ENCODE measurements at regions not wholly inside any gene's neighbourhood (a gene's known extent, or its start where the extent isn't known, plus 50 kb on each side); places are given as distances from the start of the nearest gene placed in this dataset.

- TF ChIP-seq EZH2phosphoT487 (IDR thresholded peaks at IDR 0.05; ENCODE audit: unreplicated experiment) = no peak
- no peak for TF ChIP-seq CTCF (conservative IDR thresholded peaks at IDR 0.05; ENCODE audit: low read depth in 2 of 2)
- TF ChIP-seq EZH2 (IDR thresholded peaks at IDR 0.05; ENCODE audit: low read depth, unreplicated experiment) = no peak
- no peak for TF ChIP-seq STAT1 (IDR thresholded peaks at IDR 0.05; ENCODE audit: unreplicated experiment)
- no peak for TF ChIP-seq ZNF331 (CRISPR knock-in tag; IDR thresholded peaks at IDR 0.05; ENCODE audit: low read depth)
- no peak for TF ChIP-seq POLR2AphosphoS5 (IDR thresholded peaks at IDR 0.05; ENCODE audit: low read depth)
- TF ChIP-seq, protein P1, sequence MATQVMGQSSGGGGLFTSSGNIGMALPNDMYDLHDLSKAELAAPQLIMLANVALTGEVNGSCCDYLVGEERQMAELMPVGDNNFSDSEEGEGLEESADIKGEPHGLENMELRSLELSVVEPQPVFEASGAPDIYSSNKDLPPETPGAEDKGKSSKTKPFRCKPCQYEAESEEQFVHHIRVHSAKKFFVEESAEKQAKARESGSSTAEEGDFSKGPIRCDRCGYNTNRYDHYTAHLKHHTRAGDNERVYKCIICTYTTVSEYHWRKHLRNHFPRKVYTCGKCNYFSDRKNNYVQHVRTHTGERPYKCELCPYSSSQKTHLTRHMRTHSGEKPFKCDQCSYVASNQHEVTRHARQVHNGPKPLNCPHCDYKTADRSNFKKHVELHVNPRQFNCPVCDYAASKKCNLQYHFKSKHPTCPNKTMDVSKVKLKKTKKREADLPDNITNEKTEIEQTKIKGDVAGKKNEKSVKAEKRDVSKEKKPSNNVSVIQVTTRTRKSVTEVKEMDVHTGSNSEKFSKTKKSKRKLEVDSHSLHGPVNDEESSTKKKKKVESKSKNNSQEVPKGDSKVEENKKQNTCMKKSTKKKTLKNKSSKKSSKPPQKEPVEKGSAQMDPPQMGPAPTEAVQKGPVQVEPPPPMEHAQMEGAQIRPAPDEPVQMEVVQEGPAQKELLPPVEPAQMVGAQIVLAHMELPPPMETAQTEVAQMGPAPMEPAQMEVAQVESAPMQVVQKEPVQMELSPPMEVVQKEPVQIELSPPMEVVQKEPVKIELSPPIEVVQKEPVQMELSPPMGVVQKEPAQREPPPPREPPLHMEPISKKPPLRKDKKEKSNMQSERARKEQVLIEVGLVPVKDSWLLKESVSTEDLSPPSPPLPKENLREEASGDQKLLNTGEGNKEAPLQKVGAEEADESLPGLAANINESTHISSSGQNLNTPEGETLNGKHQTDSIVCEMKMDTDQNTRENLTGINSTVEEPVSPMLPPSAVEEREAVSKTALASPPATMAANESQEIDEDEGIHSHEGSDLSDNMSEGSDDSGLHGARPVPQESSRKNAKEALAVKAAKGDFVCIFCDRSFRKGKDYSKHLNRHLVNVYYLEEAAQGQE (IDR thresholded peaks at IDR 0.05; ENCODE audit: unreplicated experiment) = no peak
- no peak for TF ChIP-seq NANOG (IDR thresholded peaks at IDR 0.05; ENCODE audit: borderline replicate concordance)
These were observed 101.2 kb upstream of the EIF5 start for GRCh38 chr14:103232831-103233319.

Measured in GM23338 (cell line).